PC-9 (cell line): ENCODE measurements at regions not wholly inside any gene's neighbourhood (a gene's known extent, or its start where the extent isn't known, plus 50 kb on each side); places are given as distances from the start of the nearest gene placed in this dataset.

Experiments used
- EZH2 ChIP-seq: fragments of 200-600 bp; sonication (generic); IDR thresholded peaks from 2 replicates; pipeline ENCODE4 v1.8.0; 2017; ENCODE audit warnings: antibody characterized with exemption, low read depth
- TF ChIP-seq, protein P1 (sequence below): fragments of 200-600 bp; sonication (generic); conservative IDR thresholded peaks from 2 replicates; pipeline ENCODE4 v1.6.1; 2017; ENCODE audit warnings: mixed run types, antibody characterized with exemption, mild to moderate bottlenecking, moderate library complexity

GRCh38 chr13:28572871-28573270 lies 77.9 kb upstream of the FLT1 start:
- TF ChIP-seq, protein P1, sequence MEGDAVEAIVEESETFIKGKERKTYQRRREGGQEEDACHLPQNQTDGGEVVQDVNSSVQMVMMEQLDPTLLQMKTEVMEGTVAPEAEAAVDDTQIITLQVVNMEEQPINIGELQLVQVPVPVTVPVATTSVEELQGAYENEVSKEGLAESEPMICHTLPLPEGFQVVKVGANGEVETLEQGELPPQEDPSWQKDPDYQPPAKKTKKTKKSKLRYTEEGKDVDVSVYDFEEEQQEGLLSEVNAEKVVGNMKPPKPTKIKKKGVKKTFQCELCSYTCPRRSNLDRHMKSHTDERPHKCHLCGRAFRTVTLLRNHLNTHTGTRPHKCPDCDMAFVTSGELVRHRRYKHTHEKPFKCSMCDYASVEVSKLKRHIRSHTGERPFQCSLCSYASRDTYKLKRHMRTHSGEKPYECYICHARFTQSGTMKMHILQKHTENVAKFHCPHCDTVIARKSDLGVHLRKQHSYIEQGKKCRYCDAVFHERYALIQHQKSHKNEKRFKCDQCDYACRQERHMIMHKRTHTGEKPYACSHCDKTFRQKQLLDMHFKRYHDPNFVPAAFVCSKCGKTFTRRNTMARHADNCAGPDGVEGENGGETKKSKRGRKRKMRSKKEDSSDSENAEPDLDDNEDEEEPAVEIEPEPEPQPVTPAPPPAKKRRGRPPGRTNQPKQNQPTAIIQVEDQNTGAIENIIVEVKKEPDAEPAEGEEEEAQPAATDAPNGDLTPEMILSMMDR = no peak
- no peak for TF ChIP-seq EZH2
